GM23338 (cell line): ENCODE measurements at regions not wholly inside any gene's neighbourhood (a gene's known extent, or its start where the extent isn't known, plus 50 kb on each side); places are given as distances from the start of the nearest gene placed in this dataset.

ENCODE experiments used
- ATAC-seq: fragments of 200-7000 bp; cut with Tn5 transposase; 3 replicates; pipeline ENCODE4 v1.9.1; 2020
- DNase-seq: peaks from one replicate; pipeline ENCODE4 v3.0.0-alpha.2; 2015; ENCODE audit warnings: low spot score
- H2AFZ ChIP-seq: fragments of 200-600 bp; sonication (generic); 2 replicates; pipeline ENCODE4 v1.8.0; 2016; ENCODE audit warnings: antibody characterized with exemption, mild to moderate bottlenecking, moderate library complexity
- H3F3A ChIP-seq: fragments of 200-600 bp; sonication (generic); replicated peaks from 2 replicates; pipeline ENCODE4 v1.8.0; 2017; ENCODE audit warnings: antibody characterized with exemption, mixed run types, low read depth
- H3K27ac ChIP-seq: fragments of 200-600 bp; sonication (generic); 2 replicates; pipeline ENCODE4 v1.6.1; 2016; ENCODE audit warnings: low read depth
- H3K27me3 ChIP-seq: fragments of 200-600 bp; sonication (generic); 2 replicates; pipeline ENCODE4 v1.8.0; 2016; ENCODE audit warnings: mild to moderate bottlenecking, mixed run types, moderate library complexity; ENCODE audit not compliant: insufficient read depth
- H3K36me3 ChIP-seq: fragments of 200-600 bp; sonication (generic); 2 replicates; pipeline ENCODE4 v1.8.0; 2016; ENCODE audit warnings: mild to moderate bottlenecking; ENCODE audit not compliant: insufficient read depth
- H3K4me1 ChIP-seq: fragments of 200-600 bp; sonication (generic); 2 replicates; pipeline ENCODE4 v1.8.0; 2016; ENCODE audit warnings: mild to moderate bottlenecking, moderate library complexity; ENCODE audit not compliant: insufficient read depth
- H3K4me2 ChIP-seq: fragments of 200-600 bp; sonication (generic); 2 replicates; pipeline ENCODE4 v1.7.1; 2017; ENCODE audit warnings: mixed run types
- H3K4me3 ChIP-seq: fragments of 200-600 bp; sonication (generic); 2 replicates; pipeline ENCODE4 v1.6.1; 2016; ENCODE audit warnings: mixed run types
- H3K79me2 ChIP-seq: fragments of 200-600 bp; sonication (generic); replicated peaks from 2 replicates; pipeline ENCODE4 v1.8.0; 2017; ENCODE audit warnings: mild to moderate bottlenecking; ENCODE audit not compliant: insufficient read depth
- H3K9me2 ChIP-seq: fragments of 200-600 bp; sonication (generic); 2 replicates; pipeline ENCODE4 v1.8.0; 2017; ENCODE audit not compliant: insufficient read depth
- H4K20me1 ChIP-seq: fragments of 200-600 bp; sonication (generic); replicated peaks from 2 replicates; pipeline ENCODE4 v1.8.0; 2017; ENCODE audit warnings: mild to moderate bottlenecking; ENCODE audit not compliant: insufficient read depth
- H3K27ac Mint-ChIP-seq: 2 replicates; pipeline ENCODE4 v1.8.0; 2020; ENCODE audit warnings: inconsistent platforms, mild to moderate bottlenecking, moderate library complexity, mixed read lengths
- H3K27me3 Mint-ChIP-seq: 3 replicates; pipeline ENCODE4 v1.8.0; 2022; ENCODE audit warnings: low read depth, mild to moderate bottlenecking, moderate library complexity, mixed read lengths, inconsistent platforms; ENCODE audit not compliant: insufficient read depth, poor library complexity
- H3K36me3 Mint-ChIP-seq: 3 replicates; pipeline ENCODE4 v1.8.0; 2021; ENCODE audit warnings: low read depth, mild to moderate bottlenecking, inconsistent platforms, moderate library complexity, mixed read lengths
- H3K4me1 Mint-ChIP-seq: 3 replicates; pipeline ENCODE4 v1.8.0; 2020; ENCODE audit warnings: mild to moderate bottlenecking, inconsistent platforms, mixed read lengths
- H3K4me3 Mint-ChIP-seq: 3 replicates; pipeline ENCODE4 v1.8.0; 2021; ENCODE audit warnings: moderate library complexity, mild to moderate bottlenecking, inconsistent platforms, mixed read lengths
- H3K9me3 Mint-ChIP-seq: 3 replicates; pipeline ENCODE4 v1.8.0; 2020; ENCODE audit warnings: moderate library complexity, mild to moderate bottlenecking, inconsistent platforms, mixed read lengths
- CREB1 ChIP-seq: fragments of 250-450 bp; sonication (Bioruptor Pico); IDR thresholded peaks from 2 replicates; pipeline ENCODE4 v1.5.0; 2020; ENCODE audit warnings: low read depth, mild to moderate bottlenecking, moderate library complexity
- CTCF ChIP-seq, 2 experiments: fragments of 200-600 bp in 1 of 2; sonication (generic) in 1 of 2; conservative IDR thresholded peaks; 2 replicates each; pipeline versions ENCODE4 v1.5.1 to v1.6.1; 2016 to 2017; ENCODE audit warnings: antibody characterized with exemption in 2 of 2, low read depth in 2 of 2, mild to moderate bottlenecking in 2 of 2, moderate library complexity in 1 of 2
- ETS1 ChIP-seq: IDR thresholded peaks from 2 replicates; pipeline ENCODE4 v1.6.1; 2016; ENCODE audit warnings: antibody characterized with exemption
- EZH2 ChIP-seq: fragments of 200-600 bp; sonication (generic); IDR thresholded peaks from one replicate; pipeline ENCODE4 v1.8.0; 2017; ENCODE audit warnings: antibody characterized with exemption, mild to moderate bottlenecking, low read depth; ENCODE audit not compliant: unreplicated experiment
- EZH2phosphoT487 ChIP-seq: fragments of 200-600 bp; sonication (generic); IDR thresholded peaks from one replicate; pipeline ENCODE4 v1.8.1; 2018; ENCODE audit warnings: antibody characterized with exemption; ENCODE audit not compliant: unreplicated experiment
- JUNB ChIP-seq: IDR thresholded peaks from one replicate; pipeline ENCODE4 v1.6.1; 2016; ENCODE audit warnings: antibody characterized with exemption; ENCODE audit not compliant: unreplicated experiment
- POLR2AphosphoS5 ChIP-seq: IDR thresholded peaks from 2 replicates; pipeline ENCODE4 v1.6.1; 2016; ENCODE audit warnings: antibody characterized with exemption, low read depth
- REST ChIP-seq: IDR thresholded peaks from one replicate; pipeline ENCODE4 v1.6.1; 2018; ENCODE audit warnings: antibody characterized with exemption; ENCODE audit not compliant: unreplicated experiment
- STAT1 ChIP-seq: IDR thresholded peaks from one replicate; pipeline ENCODE4 v1.6.1; 2016; ENCODE audit warnings: antibody characterized with exemption; ENCODE audit not compliant: unreplicated experiment
- ZNF114 ChIP-seq: fragments of 250-450 bp; sonication (Bioruptor Pico); IDR thresholded peaks from 2 replicates; pipeline ENCODE4 v1.5.0; 2020; ENCODE audit warnings: mild to moderate bottlenecking, moderate library complexity
- ZNF331 ChIP-seq: fragments of 250-450 bp; sonication (Bioruptor Pico); IDR thresholded peaks from 2 replicates; pipeline ENCODE4 v1.5.0; 2020; ENCODE audit warnings: low read depth, mild to moderate bottlenecking, moderate library complexity
- ZNF462 ChIP-seq: fragments of 250-450 bp; sonication (Bioruptor Pico); IDR thresholded peaks from 2 replicates; pipeline ENCODE4 v1.5.0; 2020; ENCODE audit warnings: mild to moderate bottlenecking, moderate library complexity

GRCh38 chr1:23636009-23636408, 55.6 kb upstream of the RPL11 start:
- DNase-seq (no peak), ATAC-seq (no peak)
- H3K27me3 ChIP-seq = no peaks in the 10 kb centered on the region
- no peaks in the 10 kb centered on the region for H4K20me1 ChIP-seq
- no peak overlapping the region for H3K27ac ChIP-seq
- H3F3A ChIP-seq = peaks cover 3% of the 10 kb centered on the region; the same call in 1 of the 2 replicates
- no peak overlapping the region for H3K4me2 ChIP-seq
- Mint-ChIP-seq H3K27me3 (peaks cover 23% of the 10 kb centered on the region), H3K4me3 (no peak overlapping the region), H3K9me3 (no peaks in the 10 kb centered on the region), H3K36me3 (no peaks in the 10 kb centered on the region), H3K4me1 (peaks cover 23% of the 10 kb centered on the region), H3K27ac (no peak overlapping the region)
- no peaks in the 10 kb centered on the region for H3K9me2 ChIP-seq
- H3K4me3 ChIP-seq = no peak overlapping the region
- H3K4me1 ChIP-seq = peaks cover 13% of the 10 kb centered on the region
- H2AFZ ChIP-seq = no peak overlapping the region
- H3K79me2 ChIP-seq = no peaks in the 10 kb centered on the region
- no peaks in the 10 kb centered on the region for H3K36me3 ChIP-seq
- TF ChIP-seq ZNF331 (CRISPR knock-in tag) (no peak), REST (no peak), CREB1 (CRISPR knock-in tag) (no peak), ZNF462 (CRISPR knock-in tag) (no peak), EZH2phosphoT487 (no peak), ETS1 (no peak), POLR2AphosphoS5 (no peak), CTCF (conservative IDR thresholded peaks at IDR 0.05; ENCODE audit: low read depth in 2 of 2) (no peak), JUNB (no peak), ZNF114 (CRISPR knock-in tag) (no peak), EZH2 (no peak), STAT1 (no peak)
